ENCODE measurements at regions not wholly inside any gene's neighbourhood (a gene's known extent, or its start where the extent isn't known, plus 50 kb on each side); places are given as distances from the start of the nearest gene placed in this dataset.

GRCh38 chr16:26583803-26584202 lies 482.9 kb upstream of the C16orf82 start:
- no peak for TF ChIP-seq CTCF (IDR thresholded peaks at IDR 0.05; ENCODE audit: low read length)
- TF ChIP-seq EZH2 (IDR thresholded peaks at IDR 0.05; ENCODE audit: borderline replicate concordance, low read length), result no peak
